Pons (tissue), 1 donor: ENCODE measurements at regions not wholly inside any gene's neighbourhood (a gene's known extent, or its start where the extent isn't known, plus 50 kb on each side); places are given as distances from the start of the nearest gene placed in this dataset.
"Not testable (repeated sequence)": the region's sequence is repeated elsewhere in the genome, so short reads cannot be mapped to it uniquely, and the experiment has no call there.

Source experiments
- DNase-seq: peaks from one replicate; pipeline ENCODE4 v3.0.0-alpha.2; 2016; ENCODE audit warnings: low spot score

DNA sequence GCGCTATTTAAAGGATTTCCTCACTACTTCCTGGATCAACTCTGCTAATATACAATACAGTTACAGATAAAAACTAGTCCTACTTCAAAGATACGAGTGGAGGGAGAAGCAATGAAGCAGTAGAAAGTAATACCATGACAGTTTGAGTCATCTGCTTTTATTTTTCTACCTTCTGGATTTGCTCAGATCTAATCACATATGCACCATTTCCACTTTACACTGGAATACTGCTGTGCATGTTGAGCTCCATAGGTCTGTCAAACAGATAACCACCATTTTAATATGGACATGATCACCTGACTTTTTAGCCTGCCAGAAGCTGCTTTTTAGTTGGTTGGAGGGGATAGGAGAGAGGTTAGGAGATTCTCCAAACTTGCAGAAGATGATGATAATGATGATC, 92.5 kb downstream of the MMUT start:
- no peak for DNase-seq

DNA sequence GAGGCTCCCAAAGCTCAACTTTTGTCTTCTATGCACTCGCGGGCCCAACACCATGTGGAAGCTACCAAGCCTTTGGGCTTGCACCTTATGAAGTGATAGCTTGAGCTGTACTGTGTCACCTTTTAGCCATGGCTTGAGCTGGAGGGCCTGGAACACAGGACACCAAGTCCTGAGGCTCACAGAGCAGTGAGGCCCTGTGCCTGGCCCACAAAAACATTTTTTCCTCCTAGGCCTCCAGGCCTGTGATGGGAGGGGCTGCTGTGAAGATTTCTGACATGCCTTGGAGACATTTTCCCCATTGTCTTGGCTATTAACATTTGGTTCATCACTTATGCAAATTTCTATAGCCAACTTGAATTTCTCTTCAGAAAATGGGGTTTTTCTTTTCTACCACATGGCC, 96.5 kb downstream of the MMUT start:
- no peak for DNase-seq

- DNase-seq, result no peak
Observed at GRCh38 chr6:49348561-49348960, 114.5 kb downstream of the MMUT start.

DNA sequence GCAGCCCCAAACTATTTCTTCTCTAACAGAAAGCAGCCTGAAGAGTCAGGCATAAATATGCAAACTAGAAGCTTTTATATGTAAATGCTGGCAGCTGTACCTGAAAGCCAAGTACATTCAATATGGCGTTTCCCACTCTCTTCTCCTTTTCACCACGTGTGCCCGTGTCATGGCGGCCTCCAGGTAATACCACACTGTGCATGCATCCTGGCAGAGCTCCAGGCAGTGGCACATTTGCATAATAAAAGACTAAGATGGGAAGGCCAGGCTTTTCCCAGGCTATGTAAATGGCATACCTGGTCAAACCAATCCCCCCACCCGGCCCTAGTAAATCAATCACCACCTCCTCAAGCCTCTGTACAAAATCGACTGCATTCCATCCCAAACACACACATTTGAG, 120.6 kb downstream of the MMUT start:
- DNase-seq, result no peak

GRCh38 chr6:49341869-49342268, 121.2 kb downstream of the MMUT start:
- DNase-seq, result no peak

DNA sequence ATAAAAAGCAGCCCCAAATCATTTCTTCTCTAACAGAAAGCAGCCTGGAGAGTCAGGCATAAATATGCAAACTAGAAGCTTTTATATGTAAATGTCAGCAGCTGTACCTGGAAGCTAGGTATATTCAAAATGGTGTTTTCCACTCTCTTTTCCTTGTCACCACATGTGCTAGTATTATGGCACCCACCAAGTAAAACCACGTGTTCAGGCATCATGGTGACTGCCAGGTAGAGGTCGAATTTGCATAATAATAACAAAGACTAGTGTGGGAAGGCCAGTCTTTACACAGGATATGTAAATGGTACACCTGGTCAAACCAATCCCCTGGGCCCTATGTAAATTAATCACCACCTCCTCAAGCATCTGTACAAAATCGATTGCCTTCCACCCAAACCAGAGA, 124.0 kb downstream of the MMUT start:
- DNase-seq, result no peak

DNA sequence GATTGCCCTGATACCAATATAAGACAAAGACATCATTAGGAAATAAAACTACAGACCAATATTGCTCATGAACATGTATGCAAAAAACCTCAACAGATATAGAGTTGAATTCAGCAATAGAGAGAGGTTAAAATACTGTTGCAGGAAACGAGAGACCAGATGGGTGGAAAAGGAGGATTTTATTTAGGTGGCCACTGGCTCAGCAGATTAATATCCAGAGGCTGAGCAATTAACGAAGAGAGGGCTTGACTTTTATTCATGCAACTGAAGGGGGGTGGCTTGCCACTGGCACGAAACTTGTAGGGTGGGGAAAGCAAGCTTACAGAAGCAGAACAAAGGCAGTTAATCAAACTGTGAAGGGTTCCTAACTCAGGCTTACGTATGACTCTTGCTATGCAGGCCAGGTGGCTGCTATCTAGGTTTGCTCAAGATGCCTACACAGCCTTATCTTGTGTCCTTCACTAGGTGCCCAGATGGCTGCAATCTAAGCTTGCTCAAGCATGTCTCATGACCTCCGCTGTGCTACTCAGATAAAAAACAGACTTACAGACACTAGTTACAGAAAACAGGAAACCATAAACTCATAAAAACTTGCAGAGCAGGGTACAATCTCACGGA, 126.4 kb downstream of the MMUT start:
- no peak for DNase-seq

DNA sequence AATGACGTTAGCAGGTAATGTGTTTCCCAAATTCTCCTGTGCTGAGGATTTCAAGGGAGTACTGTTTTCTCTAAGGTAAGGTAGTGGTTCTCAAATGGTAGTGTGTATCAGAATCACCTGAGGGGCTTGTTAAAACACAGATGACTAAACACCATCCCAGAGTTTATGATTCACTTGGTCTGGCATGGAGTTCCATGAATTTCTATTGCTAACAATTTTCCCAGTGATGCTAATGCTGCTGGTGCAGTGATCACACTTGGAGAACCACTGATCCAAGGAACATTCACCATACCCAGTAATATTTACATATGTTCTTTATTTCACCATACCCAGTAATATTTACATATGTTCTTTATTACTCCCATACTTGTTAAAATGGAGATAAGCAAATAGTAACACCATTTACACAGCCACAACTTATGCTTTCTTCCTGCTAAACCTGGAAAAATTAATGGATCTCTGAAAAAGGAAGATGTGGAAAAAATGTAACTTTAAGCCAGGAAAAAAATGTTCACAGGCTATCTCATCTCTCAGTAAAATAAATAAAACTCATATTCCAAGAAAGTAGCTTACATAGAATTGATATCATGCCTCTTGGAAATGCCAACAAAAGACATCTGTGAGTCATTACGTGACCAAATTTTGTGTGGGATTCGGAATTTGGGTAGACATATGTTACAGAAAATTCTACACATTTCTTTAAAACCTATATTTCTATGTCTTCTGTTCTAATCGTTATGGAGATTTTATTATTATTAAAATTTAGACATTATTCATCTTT, 129.5 kb downstream of the MMUT start:
- DNase-seq, result no peak

GRCh38 chr6:49332781-49333180, 130.3 kb downstream of the MMUT start:
- DNase-seq, result no peak

- DNase-seq, result no peak
Observed at GRCh38 chr6:49329186-49329585, 133.9 kb downstream of the MMUT start.

DNA sequence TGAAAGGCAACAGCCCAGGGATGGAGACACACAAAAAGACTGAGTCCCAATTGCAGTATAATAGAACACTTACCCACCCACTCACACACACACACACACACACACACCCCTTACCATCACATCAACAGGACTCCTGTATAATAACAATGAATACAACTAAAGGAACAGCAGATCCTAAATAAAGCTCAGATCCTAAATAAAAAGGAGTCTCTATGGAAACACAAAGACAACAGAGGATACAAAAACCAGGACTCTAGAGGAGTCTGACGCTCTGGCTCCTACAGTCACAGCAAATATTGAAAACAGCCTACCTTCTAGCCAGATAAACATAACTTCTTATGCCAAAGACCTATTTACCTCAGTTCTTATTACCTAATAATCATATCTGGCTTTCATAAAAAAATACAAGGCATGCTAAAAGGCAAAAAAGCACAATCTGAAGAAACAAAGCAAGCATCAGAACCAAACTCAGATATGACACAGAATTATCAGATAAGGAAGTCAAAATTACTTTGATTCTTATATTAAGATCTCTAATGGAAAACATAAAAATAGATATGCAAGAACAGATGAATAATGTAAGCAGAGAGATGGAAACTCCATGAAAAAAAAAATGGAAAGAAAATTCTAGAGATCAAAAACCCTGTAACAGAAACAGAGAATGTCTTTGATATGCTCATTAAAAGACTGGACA, 134.9 kb downstream of the MMUT start:
- no peak for DNase-seq

DNA sequence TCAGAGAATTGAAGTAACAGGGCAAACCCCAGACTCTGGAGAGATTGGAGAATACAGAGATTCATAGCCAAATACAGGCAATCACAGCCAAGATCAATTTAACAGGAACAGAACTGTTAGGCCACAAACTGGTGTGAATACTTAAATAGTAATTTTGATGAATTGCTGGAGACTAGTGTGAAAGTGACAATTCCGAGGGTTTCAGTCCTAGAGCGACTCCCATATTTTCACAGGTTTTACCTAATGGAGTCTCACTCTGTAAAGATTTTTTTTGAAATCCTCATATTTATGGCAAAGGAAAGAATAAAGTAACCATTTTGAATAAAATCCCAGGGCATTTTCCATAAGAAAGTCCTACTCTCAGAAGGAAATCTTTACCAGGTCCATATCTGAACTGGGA, 135.5 kb downstream of the MMUT start:
- no peak for DNase-seq

GRCh38 chr6:49327005-49327404, 136.0 kb downstream of the MMUT start:
- no peak for DNase-seq

DNA sequence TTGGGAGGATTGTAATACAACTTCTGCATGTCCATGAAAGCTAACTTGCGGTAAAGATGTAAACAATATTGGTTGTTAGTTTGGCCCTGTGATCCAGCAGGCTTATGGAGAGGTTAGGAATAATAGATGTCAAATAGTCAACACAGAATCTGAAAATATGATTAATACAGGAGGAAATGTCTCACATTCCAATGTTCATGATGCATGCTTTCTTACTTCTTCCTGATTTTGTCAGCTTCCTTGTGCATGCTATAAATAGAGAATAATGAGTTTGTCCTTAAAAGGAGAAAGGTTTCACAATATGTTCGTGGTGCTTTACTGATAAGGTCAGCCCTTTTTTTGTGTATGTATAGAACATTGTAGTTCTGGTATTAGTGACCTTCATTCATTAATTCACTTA, 136.7 kb downstream of the MMUT start:
- DNase-seq, result no peak

DNA sequence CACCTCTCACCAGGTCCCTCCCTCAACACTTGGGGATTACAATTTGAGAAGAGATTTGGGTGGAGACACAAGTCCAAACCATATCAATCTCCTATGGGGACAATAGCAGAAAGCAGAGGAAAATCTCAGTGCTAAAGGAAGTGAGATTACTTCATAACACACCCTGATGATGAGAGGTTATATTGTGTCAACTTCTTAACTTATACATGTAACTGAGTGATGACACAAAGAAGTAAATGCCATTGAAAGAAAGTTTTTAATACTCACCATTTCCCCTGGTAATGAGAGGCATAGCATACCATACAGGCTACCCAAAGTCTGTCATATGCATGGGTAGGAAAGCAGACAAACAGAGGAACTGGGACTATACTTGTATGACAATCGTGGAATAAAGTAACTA, 137.2 kb downstream of the MMUT start:
- DNase-seq, result no peak

DNA sequence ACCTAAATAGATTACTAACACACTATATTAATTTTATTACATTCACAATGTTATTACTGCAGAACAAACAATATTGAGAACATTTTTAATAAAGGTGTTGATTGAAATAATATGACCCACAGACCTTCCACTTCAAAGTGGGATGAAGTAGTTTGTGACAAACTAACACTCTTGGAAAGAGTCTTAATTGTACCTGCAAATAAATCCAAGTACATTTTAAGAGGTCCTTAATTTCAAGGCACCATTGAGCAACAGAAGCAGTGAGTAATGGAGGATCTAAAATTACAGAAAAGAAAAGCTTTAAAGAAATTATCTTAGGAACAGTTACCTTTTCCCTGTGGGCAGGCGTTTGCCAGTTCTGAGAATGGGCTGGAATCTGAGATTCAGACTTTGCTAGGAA, 140.2 kb downstream of the MMUT start:
- DNase-seq, result no peak

DNA sequence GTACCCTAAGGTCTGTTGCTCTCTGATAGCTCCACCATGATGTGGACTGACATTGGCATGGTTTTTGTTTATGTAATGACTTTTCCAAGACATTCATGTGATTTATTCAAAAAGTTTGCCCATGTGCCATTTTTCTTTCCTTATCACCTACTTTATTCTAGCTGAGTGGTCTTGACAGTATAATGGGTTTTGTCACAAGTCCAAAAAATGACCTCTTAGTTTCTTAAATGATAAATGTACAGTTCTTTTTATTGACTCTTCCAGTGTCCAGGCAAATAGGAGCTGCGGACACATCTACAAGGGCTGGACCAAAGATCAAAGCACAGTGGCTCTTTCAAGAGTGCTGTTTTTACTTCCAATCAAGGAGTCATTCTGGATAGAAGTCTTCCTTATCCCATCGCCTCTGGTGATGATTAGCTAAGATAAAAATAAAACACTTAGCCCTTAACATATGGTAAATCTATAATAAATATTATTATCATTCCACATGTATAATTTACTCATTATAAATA, 141.4 kb downstream of the MMUT start:
- no peak for DNase-seq

DNA sequence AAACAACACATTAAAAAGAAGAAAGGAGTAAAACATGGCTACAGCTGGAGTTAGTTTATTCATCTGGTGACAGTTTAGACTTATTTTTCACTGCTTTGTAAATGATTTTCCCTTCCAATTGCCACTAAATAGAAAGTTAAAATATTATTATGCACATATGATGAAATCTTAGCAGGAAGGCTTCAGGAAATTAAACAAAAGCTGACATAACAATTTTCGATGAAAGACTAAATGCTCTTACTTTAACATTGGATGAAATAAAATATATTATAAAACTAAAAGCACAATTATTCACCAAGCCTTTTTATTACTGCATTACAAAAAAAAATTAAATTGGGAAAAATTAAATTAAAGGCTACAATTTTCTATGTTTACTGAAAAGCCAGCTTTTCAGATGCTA, 158.0 kb downstream of the MMUT start:
- no peak for DNase-seq

- DNase-seq, result not testable (repeated sequence)
Observed at GRCh38 chr6:49304393-49304792, 158.7 kb downstream of the MMUT start.

GRCh38 chr6:49300911-49301310, 162.1 kb downstream of the MMUT start:
- no peak for DNase-seq

- DNase-seq, result no peak
Observed at GRCh38 chr6:49300443-49300842, 162.6 kb downstream of the MMUT start.

DNA sequence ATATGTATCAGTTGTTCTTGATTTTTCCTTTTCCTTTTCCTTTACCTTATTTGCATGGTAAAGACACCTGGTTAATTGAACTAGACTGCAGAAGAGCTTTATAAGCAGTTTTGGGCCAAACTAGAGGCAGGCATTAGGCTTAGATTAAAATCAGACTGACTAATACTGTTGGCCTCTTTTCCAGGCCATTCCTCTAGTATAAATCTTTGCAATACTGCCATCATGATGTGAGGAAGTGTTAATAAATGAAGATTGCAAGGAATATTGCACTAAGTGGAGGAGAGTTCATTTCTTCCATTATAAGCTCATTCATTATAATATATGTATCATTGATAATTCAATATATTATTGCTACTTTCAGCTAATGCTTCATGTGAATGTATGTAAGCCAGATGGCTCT, 163.8 kb downstream of the MMUT start:
- no peak for DNase-seq

- DNase-seq, result no peak
Observed at GRCh38 chr6:49284180-49284579, 178.9 kb downstream of the MMUT start.
